Fibroblast of mammary gland (primary cell): ENCODE measurements at regions not wholly inside any gene's neighbourhood (a gene's known extent, or its start where the extent isn't known, plus 50 kb on each side); places are given as distances from the start of the nearest gene placed in this dataset.

Source experiments
- DNase-seq: peaks from one replicate; pipeline ENCODE4 v3.0.0-alpha.2; 2010; ENCODE audit warnings: low read depth
- H3K4me3 ChIP-seq: 2 replicates; pipeline ENCODE4 v1.5.1; 2011; ENCODE audit warnings: low read depth, mild to moderate bottlenecking, low read length, moderate library complexity; ENCODE audit not compliant: control insufficient read depth
- CTCF ChIP-seq: conservative IDR thresholded peaks from 2 replicates; pipeline ENCODE4 v1.5.1; 2011; ENCODE audit warnings: low read depth, low read length, inconsistent platforms; ENCODE audit not compliant: control insufficient read depth, insufficient read depth

GRCh38 chr5:104998572-104998971 is 1436.0 kb upstream of the NUDT12 start:
- no peak for TF ChIP-seq CTCF
- no peak overlapping the region for H3K4me3 ChIP-seq
- DNase-seq = no peak

GRCh38 chr5:104998169-104998568 is 1435.6 kb upstream of the NUDT12 start:
- TF ChIP-seq CTCF = no peak
- no peak overlapping the region for H3K4me3 ChIP-seq

GRCh38 chr5:104987074-104987473 is 1424.5 kb upstream of the NUDT12 start:
- no peak for DNase-seq
- no peak overlapping the region for H3K4me3 ChIP-seq
- no peak for TF ChIP-seq CTCF

More at GRCh38 chr5:104998169-104998568, 1435.6 kb upstream of the NUDT12 start:
- DNase-seq = no peak

DNA sequence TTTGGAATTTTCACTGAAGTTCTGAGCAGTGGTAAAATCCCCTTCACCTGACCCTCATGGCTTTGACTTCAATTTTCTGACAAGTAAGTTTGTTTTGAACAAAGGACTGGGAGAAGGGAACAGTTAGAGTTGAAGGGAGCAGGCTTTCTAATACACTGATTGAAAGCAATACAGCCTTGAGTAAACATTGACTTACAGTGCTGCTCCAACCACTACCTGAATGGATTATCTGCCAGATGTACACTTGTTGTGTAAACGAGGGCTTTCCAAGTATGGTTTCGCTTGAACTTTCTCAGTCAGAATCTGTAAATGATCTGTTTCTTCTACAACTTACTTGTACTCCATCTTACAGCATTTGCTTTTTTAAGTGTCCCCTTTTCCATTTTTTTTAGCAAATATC is 1414.9 kb upstream of the NUDT12 start:
- no peak for DNase-seq
- no peak overlapping the region for H3K4me3 ChIP-seq
- no peak for TF ChIP-seq CTCF

DNA sequence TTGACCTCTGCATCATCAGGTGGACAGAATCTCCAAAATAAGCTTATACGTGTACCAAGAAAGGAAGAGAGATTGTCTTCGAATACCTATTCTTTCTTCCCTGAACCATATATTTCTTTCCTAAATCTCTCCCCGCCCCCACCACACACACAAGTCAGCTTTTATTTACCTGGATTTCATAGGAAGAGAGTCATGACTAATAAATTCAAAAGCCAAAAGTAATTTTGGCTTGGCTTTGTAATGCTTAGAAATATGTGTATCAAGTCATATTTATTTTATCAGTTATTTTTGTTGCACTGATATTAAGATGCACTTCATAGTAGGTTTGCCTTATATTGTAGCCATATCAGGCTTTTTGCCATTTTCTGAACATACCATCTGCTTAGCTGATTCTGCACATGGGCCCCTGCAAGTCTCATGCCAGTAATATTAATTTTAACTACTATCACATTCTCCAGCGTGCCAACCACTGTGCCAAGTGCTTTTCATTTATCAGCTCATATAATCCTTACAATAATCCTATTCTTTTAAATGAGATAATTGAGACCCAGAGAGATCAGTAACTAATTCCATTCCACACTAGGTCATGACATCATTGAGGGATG is 1405.3 kb upstream of the NUDT12 start:
- DNase-seq = no peak
- no peak for TF ChIP-seq CTCF
- no peak overlapping the region for H3K4me3 ChIP-seq

GRCh38 chr5:104965006-104965405 is 1402.4 kb upstream of the NUDT12 start:
- DNase-seq = no peak
- no peak for TF ChIP-seq CTCF
- no peak overlapping the region for H3K4me3 ChIP-seq

GRCh38 chr5:104955479-104955878 is 1392.9 kb upstream of the NUDT12 start:
- no peak for DNase-seq
- no peak for TF ChIP-seq CTCF
- no peak overlapping the region for H3K4me3 ChIP-seq
